ENCODE measurements at regions not wholly inside any gene's neighbourhood (a gene's known extent, or its start where the extent isn't known, plus 50 kb on each side); places are given as distances from the start of the nearest gene placed in this dataset.
A peak's percentile ranks its signal among the peaks of the same experiment; 100 is the strongest.

DNA sequence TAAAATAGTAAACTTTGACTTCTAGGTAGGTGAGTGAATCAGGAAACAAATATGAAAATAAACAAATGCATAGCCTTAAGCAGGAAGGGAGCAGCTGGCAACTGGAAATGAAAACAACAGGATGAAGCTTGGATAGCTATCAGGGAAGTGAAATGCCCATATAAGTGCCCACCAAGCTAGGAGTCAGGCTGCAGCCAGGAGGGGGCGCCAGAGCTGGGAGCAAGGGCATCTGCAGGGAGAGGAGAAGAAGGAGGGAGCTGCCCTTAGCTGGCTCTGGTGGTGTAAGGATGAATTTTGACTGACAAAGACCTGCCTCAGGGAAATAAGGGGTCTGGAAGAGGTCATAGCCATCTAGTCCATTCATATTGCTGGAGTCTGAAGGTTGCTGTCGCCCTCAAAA is 298.3 kb downstream of the TDRD15 start:
- no peaks in the 10 kb centered on the region; the same call in none of the 2 replicates for H3K27me3 ChIP-seq (replicated peaks; ENCODE audit: control insufficient read depth, insufficient read depth, low read length)
- peak; percentile 3 for DNase-seq (ENCODE audit: extremely low read depth, insufficient read length)
- TF ChIP-seq, protein P1, sequence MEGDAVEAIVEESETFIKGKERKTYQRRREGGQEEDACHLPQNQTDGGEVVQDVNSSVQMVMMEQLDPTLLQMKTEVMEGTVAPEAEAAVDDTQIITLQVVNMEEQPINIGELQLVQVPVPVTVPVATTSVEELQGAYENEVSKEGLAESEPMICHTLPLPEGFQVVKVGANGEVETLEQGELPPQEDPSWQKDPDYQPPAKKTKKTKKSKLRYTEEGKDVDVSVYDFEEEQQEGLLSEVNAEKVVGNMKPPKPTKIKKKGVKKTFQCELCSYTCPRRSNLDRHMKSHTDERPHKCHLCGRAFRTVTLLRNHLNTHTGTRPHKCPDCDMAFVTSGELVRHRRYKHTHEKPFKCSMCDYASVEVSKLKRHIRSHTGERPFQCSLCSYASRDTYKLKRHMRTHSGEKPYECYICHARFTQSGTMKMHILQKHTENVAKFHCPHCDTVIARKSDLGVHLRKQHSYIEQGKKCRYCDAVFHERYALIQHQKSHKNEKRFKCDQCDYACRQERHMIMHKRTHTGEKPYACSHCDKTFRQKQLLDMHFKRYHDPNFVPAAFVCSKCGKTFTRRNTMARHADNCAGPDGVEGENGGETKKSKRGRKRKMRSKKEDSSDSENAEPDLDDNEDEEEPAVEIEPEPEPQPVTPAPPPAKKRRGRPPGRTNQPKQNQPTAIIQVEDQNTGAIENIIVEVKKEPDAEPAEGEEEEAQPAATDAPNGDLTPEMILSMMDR (IDR thresholded peaks at IDR 0.05; ENCODE audit: insufficient read depth, low read length, poor library complexity, severe bottlenecking) = peak; percentile 85
- no peaks in the 10 kb centered on the region for H3K36me3 ChIP-seq (ENCODE audit: control insufficient read depth, insufficient read depth, low read length)
- H3K4me3 ChIP-seq (replicated peaks; ENCODE audit: low read depth, low read length) = no peak overlapping the region

DNA sequence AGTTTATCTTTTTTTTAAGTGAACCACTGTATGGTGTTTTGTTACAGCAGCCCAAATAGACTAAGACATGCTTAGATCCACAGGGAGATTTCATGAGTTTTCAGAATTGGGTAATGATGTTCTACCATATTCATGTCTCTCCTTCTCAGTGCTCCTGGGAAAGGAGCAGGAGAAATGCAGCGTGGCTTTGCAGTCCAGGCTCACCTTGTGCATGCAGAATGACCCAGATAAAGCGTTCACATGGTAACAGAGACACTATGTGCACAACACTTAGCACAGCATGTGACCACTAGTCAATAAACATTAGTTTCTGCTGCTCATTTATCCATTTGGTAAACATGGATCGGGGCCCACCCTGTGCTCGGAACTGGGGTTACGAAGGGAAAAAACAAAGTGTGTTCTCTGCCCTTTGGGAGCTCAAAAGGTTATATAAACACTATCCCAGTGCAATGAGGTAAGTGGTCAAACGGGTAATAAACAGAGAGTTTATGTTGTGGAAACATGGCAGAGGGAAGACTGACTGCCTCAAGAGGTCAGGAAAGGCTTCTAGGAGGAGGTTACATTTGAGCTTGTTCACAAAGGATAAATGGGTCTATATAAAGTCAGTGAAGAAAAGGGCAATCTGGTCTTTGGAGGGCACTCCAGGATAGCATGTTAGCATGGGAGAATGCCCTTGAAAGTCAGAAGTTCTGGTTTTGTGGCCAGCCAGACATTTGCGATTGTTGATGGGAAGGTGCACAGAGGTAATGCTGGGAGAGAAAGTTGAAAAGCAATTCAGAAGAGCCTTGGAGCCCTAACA is 299.2 kb downstream of the TDRD15 start:
- H3K27me3 ChIP-seq (replicated peaks; ENCODE audit: control insufficient read depth, insufficient read depth, low read length) = no peaks in the 10 kb centered on the region; the same call in none of the 2 replicates
- no peaks in the 10 kb centered on the region for H3K36me3 ChIP-seq (ENCODE audit: control insufficient read depth, insufficient read depth, low read length)
- no peak overlapping the region for H3K4me3 ChIP-seq (replicated peaks; ENCODE audit: low read depth, low read length)
- no peak for DNase-seq (ENCODE audit: extremely low read depth, insufficient read length)
- TF ChIP-seq, protein P1 (IDR thresholded peaks at IDR 0.05; ENCODE audit: insufficient read depth, low read length, poor library complexity, severe bottlenecking) = no peak

DNA sequence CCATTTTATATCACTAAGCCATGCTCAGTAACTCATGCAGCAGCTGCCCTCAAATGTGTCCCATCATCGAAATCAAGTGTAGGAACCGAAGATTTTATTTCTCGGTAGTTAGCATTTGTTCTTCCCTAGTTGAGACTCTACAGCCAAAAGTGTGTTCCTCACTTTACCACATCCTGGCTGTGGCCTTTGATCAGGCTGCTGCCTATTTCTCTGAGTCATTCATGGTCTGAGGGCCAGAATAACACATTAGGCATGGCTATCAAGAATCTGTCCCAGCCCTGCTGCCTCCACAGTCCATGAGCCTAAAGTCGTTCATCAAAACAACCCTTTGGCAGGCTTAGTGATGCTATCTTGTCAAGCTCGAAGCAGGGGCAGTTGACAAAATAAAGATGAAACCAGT is 300.1 kb downstream of the TDRD15 start:
- Histone ChIP-seq H3K27me3 (replicated peaks; ENCODE audit: control insufficient read depth, insufficient read depth, low read length) (no peaks in the 10 kb centered on the region; the same call in none of the 2 replicates), H3K4me3 (replicated peaks; ENCODE audit: low read depth, low read length) (no peak overlapping the region), H3K36me3 (ENCODE audit: control insufficient read depth, insufficient read depth, low read length) (no peaks in the 10 kb centered on the region)
- TF ChIP-seq, protein P1 (IDR thresholded peaks at IDR 0.05; ENCODE audit: insufficient read depth, low read length, poor library complexity, severe bottlenecking) = no peak
- no peak for DNase-seq (ENCODE audit: extremely low read depth, insufficient read length)

DNA sequence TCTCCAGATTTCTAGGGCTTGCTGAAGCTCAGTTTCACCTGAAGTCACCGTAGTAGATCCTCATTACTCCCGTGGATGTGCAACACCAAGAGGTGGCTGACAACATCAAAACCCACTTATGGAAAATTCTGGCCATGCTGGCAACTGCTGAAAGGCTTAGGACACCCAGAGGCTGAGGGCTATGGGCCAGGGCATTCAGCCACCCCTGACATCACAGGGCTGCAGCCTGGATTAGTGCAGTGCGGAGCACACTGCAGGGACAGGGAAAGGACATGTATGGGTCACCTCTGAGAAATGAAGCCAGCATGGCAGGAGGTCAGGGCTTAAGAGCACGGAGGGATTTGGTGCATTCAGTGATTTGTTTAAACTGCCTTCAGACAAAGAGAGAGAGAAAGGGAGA is 300.6 kb downstream of the TDRD15 start:
- no peak overlapping the region for H3K4me3 ChIP-seq (replicated peaks; ENCODE audit: low read depth, low read length)
- TF ChIP-seq, protein P1 (IDR thresholded peaks at IDR 0.05; ENCODE audit: insufficient read depth, low read length, poor library complexity, severe bottlenecking) = no peak
- no peaks in the 10 kb centered on the region; the same call in none of the 2 replicates for H3K27me3 ChIP-seq (replicated peaks; ENCODE audit: control insufficient read depth, insufficient read depth, low read length)
- DNase-seq (ENCODE audit: extremely low read depth, insufficient read length) = no peak
- H3K36me3 ChIP-seq (ENCODE audit: control insufficient read depth, insufficient read depth, low read length) = no peaks in the 10 kb centered on the region

DNA sequence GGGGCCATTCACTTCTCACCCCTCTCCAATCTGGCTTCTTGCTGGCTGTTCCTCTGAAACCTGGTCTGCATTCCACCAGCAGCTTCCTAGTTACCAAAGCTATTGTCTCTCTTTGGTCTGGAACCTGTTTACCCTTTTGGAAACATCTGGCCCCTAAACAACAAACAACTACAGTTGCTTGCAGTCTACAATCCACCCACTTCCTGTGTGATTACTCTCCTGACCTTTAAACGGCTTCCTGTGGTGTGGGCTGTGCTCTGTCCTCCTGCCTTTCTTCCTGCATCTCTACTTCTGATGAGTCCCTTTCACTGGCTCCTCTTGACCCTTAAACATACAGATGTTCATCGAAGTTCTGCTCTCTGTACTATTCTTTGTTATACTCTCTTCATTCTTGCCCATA is 303.8 kb downstream of the TDRD15 start:
- Histone ChIP-seq H3K27me3 (replicated peaks; ENCODE audit: control insufficient read depth, insufficient read depth, low read length) (no peaks in the 10 kb centered on the region), H3K4me3 (replicated peaks; ENCODE audit: low read depth, low read length) (no peak overlapping the region), H3K36me3 (ENCODE audit: control insufficient read depth, insufficient read depth, low read length) (no peaks in the 10 kb centered on the region)
- TF ChIP-seq, protein P1 (IDR thresholded peaks at IDR 0.05; ENCODE audit: insufficient read depth, low read length, poor library complexity, severe bottlenecking) = no peak
- DNase-seq (ENCODE audit: extremely low read depth, insufficient read length) = no peak
